Endothelial cell of umbilical vein (primary cell): ENCODE measurements at regions not wholly inside any gene's neighbourhood (a gene's known extent, or its start where the extent isn't known, plus 50 kb on each side); places are given as distances from the start of the nearest gene placed in this dataset.

Experiments used
- BruUV-seq: library from RNA; stranded (reverse); fragments of 400-500 nt; replicated peaks from 2 replicates; lab custom pipeline; 2021; lab: Mats Ljungman, UMichigan
- CTCF ChIA-PET: fragments of 300-600, 350-600 bp; sonication (Branson Sonifier 250); formaldehyde crosslinking; loops from one replicate; lab custom pipeline; 2021; ENCODE audit warnings: antibody characterized with exemption, inconsistent platforms; lab: Charles Lee
- POLR2A ChIA-PET: fragments of 300-600, 350-600 bp; sonication (Branson Sonifier 250); formaldehyde crosslinking; loops from one replicate; lab custom pipeline; 2021; ENCODE audit warnings: antibody characterized with exemption, inconsistent platforms; lab: Charles Lee
- DNase-seq: peaks from one replicate; pipeline ENCODE4 v3.0.0-alpha.2; 2011; ENCODE audit warnings: low read depth, low spot score
- FAIRE-seq: peaks from 2 replicates; lab custom pipeline; 2011; peaks lifted over from hg19 to GRCh38; lab: Jason Lieb, UNC
- H2AFZ ChIP-seq: 2 replicates; pipeline ENCODE4 v1.6.0; 2012; ENCODE audit warnings: low read depth, low read length, control low read depth, inconsistent platforms
- H3K27ac ChIP-seq: 2 replicates; pipeline ENCODE4 v1.5.1; 2011; ENCODE audit warnings: low read depth, mild to moderate bottlenecking, control low read depth, low read length, moderate library complexity; ENCODE audit not compliant: insufficient read depth
- H3K27me3 ChIP-seq, 2 experiments: 2 replicates each; pipeline versions ENCODE4 v1.6.0 to v1.6.1; 2011; ENCODE audit warnings: low read length in 2 of 2, mixed read lengths in 1 of 2; ENCODE audit not compliant: control insufficient read depth in 2 of 2, insufficient read depth in 2 of 2
- H3K36me3 ChIP-seq, 2 experiments: 2 replicates in 1 of 2; 3 replicates in 1 of 2; pipeline ENCODE4 v1.5.1; 2011; ENCODE audit warnings: low read length in 2 of 2, mild to moderate bottlenecking in 1 of 2, moderate library complexity in 1 of 2; ENCODE audit not compliant: control insufficient read depth in 2 of 2, insufficient read depth in 2 of 2; ENCODE audit errors: extremely low read depth in 1 of 2
- H3K4me1 ChIP-seq: 3 replicates; pipeline ENCODE4 v1.5.1; 2011; ENCODE audit warnings: mild to moderate bottlenecking, low read length; ENCODE audit not compliant: control insufficient read depth, insufficient read depth; ENCODE audit errors: extremely low read depth
- H3K4me2 ChIP-seq: 2 replicates; pipeline ENCODE4 v1.6.1; 2011; ENCODE audit warnings: low read length, control low read depth, mixed read lengths; ENCODE audit not compliant: insufficient read depth
- H3K4me3 ChIP-seq, 3 experiments: fragments of 200-600 bp in 1 of 3; sonication (generic), shearing (Covaris generic) in 1 of 3; replicated peaks in 1 of 3; 2 replicates each; pipeline ENCODE4 v1.5.1; 2011 to 2016; ENCODE audit warnings: control low read depth in 3 of 3, low read length in 3 of 3, mild to moderate bottlenecking in 2 of 3, inconsistent platforms in 1 of 3, low read depth in 1 of 3, moderate library complexity in 1 of 3; ENCODE audit not compliant: insufficient read depth in 1 of 3
- H3K79me2 ChIP-seq: 2 replicates; pipeline ENCODE4 v1.6.0; 2012; ENCODE audit warnings: low read length, inconsistent platforms; ENCODE audit not compliant: control insufficient read depth, insufficient read depth
- H3K9ac ChIP-seq: replicated peaks from 2 replicates; pipeline ENCODE3; 2011; ENCODE audit warnings: low read length, control low read depth; ENCODE audit not compliant: insufficient read depth; ENCODE audit errors: extremely low read depth
- H3K9me1 ChIP-seq: replicated peaks from 3 replicates; pipeline ENCODE4 v1.6.0; 2011; ENCODE audit warnings: mild to moderate bottlenecking, low read length; ENCODE audit not compliant: control insufficient read depth, insufficient read depth; ENCODE audit errors: extremely low read depth
- H3K9me3 ChIP-seq: replicated peaks from 2 replicates; pipeline ENCODE4 v1.5.1; 2012; ENCODE audit warnings: low read length, inconsistent platforms; ENCODE audit not compliant: control insufficient read depth, insufficient read depth
- H4K20me1 ChIP-seq: replicated peaks from 2 replicates; pipeline ENCODE3; 2011; ENCODE audit warnings: mild to moderate bottlenecking, low read length; ENCODE audit not compliant: control insufficient read depth, insufficient read depth; ENCODE audit errors: extremely low read depth
- EZH2 ChIP-seq: IDR thresholded peaks from 2 replicates; pipeline ENCODE4 v1.6.1; 2012; ENCODE audit warnings: borderline replicate concordance, low read depth, mild to moderate bottlenecking, moderate library complexity, low read length, inconsistent platforms; ENCODE audit not compliant: severe bottlenecking
- FOS ChIP-seq: IDR thresholded peaks from 2 replicates; pipeline ENCODE4 v1.6.1; 2011; ENCODE audit warnings: mild to moderate bottlenecking, low read length, moderate library complexity, borderline replicate concordance; ENCODE audit not compliant: insufficient read depth
- GATA2 ChIP-seq: IDR thresholded peaks from 2 replicates; pipeline ENCODE4 v1.7.0; 2011; ENCODE audit warnings: low read depth, mild to moderate bottlenecking, moderate library complexity, mixed read lengths, low read length; ENCODE audit not compliant: insufficient read length, insufficient read depth
- JUN ChIP-seq: IDR thresholded peaks from 2 replicates; pipeline ENCODE4 v1.6.1; 2011; ENCODE audit warnings: borderline replicate concordance, low read depth; ENCODE audit not compliant: insufficient read length, insufficient read depth
- MYC ChIP-seq: IDR thresholded peaks from one replicate; pipeline ENCODE4 v1.6.1; 2011; ENCODE audit warnings: mild to moderate bottlenecking, low read depth, low read length
- POLR2A ChIP-seq: IDR thresholded peaks from 2 replicates; pipeline ENCODE4 v1.6.1; 2012; ENCODE audit warnings: low read depth, mild to moderate bottlenecking, control low read depth, low read length
- POLR2AphosphoS5 ChIP-seq: IDR thresholded peaks from 2 replicates; pipeline ENCODE4 v1.6.1; 2012; ENCODE audit warnings: low read depth, mild to moderate bottlenecking, control low read depth, low read length, moderate library complexity; ENCODE audit not compliant: insufficient read depth
- dilution Hi-C: fragments of 300-500 bp; cut with MboI; formaldehyde crosslinking; loops from one replicate; pipeline ENCODE4 v1.15.0; 2019; ENCODE audit warnings: low sequenced_read_pairs; ENCODE audit not compliant: extremely low pct_ligation_motif_present
- intact Hi-C: fragments of 100-400 bp; cut with micrococcal nuclease; formaldehyde crosslinking; loops from one replicate; pipeline ENCODE4 v1.10.0; 2022
- TF ChIP-seq, protein P1 (sequence below): IDR thresholded peaks from 2 replicates; pipeline ENCODE4 v1.6.1; 2011; ENCODE audit not compliant: insufficient read depth, insufficient read length
- TF ChIP-seq, protein P2 (sequence below), 2 donors: IDR thresholded peaks; 1 replicate in 1 of 2; 2 replicates in 1 of 2; pipeline ENCODE4 v1.5.1; 2011; ENCODE audit warnings: low read length in 2 of 2, mild to moderate bottlenecking in 2 of 2, moderate library complexity in 2 of 2, control low read depth in 1 of 2, inconsistent platforms in 1 of 2, low read depth in 1 of 2; ENCODE audit not compliant: insufficient read depth in 1 of 2; ENCODE audit errors: extremely low read depth in 1 of 2

DNA sequence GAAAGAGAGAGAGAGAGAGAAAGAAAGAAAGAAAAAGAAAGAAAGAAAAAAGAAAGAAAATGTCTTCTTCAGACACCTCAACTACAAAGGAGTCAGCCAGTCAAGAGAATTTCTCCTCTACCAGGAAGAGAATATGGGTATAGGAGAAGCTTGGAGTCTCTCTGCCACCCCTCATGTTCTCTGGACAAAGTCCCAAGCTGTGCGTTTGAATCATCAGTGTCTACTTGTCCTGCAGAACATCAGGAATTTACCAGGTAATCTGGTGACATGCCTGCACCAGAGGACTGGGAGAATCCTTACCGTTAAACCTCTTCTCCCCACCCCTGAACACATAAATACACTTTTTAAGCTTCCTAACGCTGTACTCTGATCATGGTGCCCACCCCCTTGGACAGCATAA, 119.5 kb downstream of the TM9SF2 start:
- BruUV-seq, result no TSS peak
- dilution Hi-C loops, result no loop called here
- H3K9me1 ChIP-seq, result no peaks in the 10 kb centered on the region

More for the DNA sequence above, 119.5 kb downstream of the TM9SF2 start:
- no peak overlapping the region for H2AFZ ChIP-seq
- intact Hi-C loops, result no loop called here
- H3K27me3 ChIP-seq, result no peaks in the 10 kb centered on the region
- H3K36me3 ChIP-seq, result no peaks in the 10 kb centered on the region
- TF ChIP-seq FOS (no peak), POLR2AphosphoS5 (no peak), EZH2 (no peak), JUN (no peak), MYC (no peak), POLR2A (no peak), GATA2 (no peak)
- TF ChIP-seq, protein P1, sequence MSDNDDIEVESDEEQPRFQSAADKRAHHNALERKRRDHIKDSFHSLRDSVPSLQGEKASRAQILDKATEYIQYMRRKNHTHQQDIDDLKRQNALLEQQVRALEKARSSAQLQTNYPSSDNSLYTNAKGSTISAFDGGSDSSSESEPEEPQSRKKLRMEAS, result no peak
- TF ChIP-seq, protein P2, sequence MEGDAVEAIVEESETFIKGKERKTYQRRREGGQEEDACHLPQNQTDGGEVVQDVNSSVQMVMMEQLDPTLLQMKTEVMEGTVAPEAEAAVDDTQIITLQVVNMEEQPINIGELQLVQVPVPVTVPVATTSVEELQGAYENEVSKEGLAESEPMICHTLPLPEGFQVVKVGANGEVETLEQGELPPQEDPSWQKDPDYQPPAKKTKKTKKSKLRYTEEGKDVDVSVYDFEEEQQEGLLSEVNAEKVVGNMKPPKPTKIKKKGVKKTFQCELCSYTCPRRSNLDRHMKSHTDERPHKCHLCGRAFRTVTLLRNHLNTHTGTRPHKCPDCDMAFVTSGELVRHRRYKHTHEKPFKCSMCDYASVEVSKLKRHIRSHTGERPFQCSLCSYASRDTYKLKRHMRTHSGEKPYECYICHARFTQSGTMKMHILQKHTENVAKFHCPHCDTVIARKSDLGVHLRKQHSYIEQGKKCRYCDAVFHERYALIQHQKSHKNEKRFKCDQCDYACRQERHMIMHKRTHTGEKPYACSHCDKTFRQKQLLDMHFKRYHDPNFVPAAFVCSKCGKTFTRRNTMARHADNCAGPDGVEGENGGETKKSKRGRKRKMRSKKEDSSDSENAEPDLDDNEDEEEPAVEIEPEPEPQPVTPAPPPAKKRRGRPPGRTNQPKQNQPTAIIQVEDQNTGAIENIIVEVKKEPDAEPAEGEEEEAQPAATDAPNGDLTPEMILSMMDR (IDR thresholded peaks at IDR 0.05; ENCODE audit: extremely low read depth in 1 of 2, insufficient read depth in 1 of 2, low read depth in 1 of 2, low read length in 2 of 2), result no peak
- H3K27ac ChIP-seq, result no peak overlapping the region
- no peak for FAIRE-seq
- H3K4me2 ChIP-seq, result no peak overlapping the region
- H3K4me1 ChIP-seq, result no peaks in the 10 kb centered on the region
- ChIA-PET CTCF (interaction anchor here (1.1 kb wide), 1 partner anchor 36 kb away, joined by 3 read pairs; no protein-coding TSS in a partner anchor), POLR2A (no interaction called here)
- DNase-seq, result no peak
- H4K20me1 ChIP-seq, result peaks cover 2% of the 10 kb centered on the region
- H3K4me3 ChIP-seq, result no peak overlapping the region
- H3K79me2 ChIP-seq, result no peaks in the 10 kb centered on the region
- H3K9ac ChIP-seq, result no peak overlapping the region
- H3K9me3 ChIP-seq, result no peaks in the 10 kb centered on the region
